ENCODE measurements at regions not wholly inside any gene's neighbourhood (a gene's known extent, or its start where the extent isn't known, plus 50 kb on each side); places are given as distances from the start of the nearest gene placed in this dataset.

GRCh38 chr15:99474909-99475753 is 90.7 kb upstream of the MEF2A start:
- peak; percentile 59 for DNase-seq (ENCODE audit: low spot score)
- TF ChIP-seq CTCF (IDR thresholded peaks at IDR 0.05): no peak
- H3K4me3 ChIP-seq: no peak overlapping the region
- peaks cover 2 to 67% of the 10 kb centered on the region in 2 donors for H3K4me1 ChIP-seq
- H3K27ac ChIP-seq: peak overlapping the region; percentile 73 to 90
- no peaks in the 10 kb centered on the region for H3K27me3 ChIP-seq
- H3K9me3 ChIP-seq: no peaks in the 10 kb centered on the region
- H3K36me3 ChIP-seq: no peaks in the 10 kb centered on the region

DNA sequence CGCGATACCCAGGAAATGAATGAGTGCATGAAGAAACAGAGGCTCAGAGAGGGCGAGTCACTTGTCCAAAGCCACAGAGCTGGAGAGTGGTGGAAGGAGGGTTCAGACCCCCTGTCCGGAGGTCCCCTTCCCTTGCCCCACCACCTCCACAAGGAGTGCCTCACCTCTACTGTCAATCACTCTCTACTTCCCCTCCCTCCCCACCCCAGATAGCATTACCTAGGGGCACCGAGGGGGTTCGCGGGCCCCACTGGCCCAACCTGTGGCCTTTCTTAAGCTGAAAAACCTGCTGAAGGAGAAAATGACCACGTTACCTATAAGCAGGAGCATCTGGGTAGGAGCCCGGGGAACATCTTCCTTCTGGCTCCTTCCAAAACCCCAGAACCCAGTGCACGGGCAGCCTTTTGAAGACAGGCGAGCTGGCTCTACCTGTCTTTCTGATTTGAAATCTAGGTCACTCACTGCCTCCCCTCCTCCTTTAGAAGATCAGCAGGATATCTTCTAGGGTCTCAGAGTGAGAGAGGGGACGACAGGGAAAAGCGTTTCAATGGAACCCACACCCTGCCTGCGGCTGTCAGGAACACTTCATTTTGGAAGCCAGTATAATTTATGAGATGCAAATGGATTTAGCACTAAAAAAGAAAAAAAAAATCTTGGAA is 89.9 kb upstream of the MEF2A start:
- Histone ChIP-seq H3K9me3 (no peaks in the 10 kb centered on the region), H3K27ac (peak overlapping the region; percentile 54 to 73), H3K4me1 (peaks cover 2 to 67% of the 10 kb centered on the region in 2 donors), H3K36me3 (no peaks in the 10 kb centered on the region), H3K27me3 (no peaks in the 10 kb centered on the region), H3K4me3 (no peak overlapping the region)
- no peak for TF ChIP-seq CTCF (IDR thresholded peaks at IDR 0.05)
- peak; percentile 50 for DNase-seq (ENCODE audit: low spot score)

GRCh38 chr15:99476413-99477222 is 89.2 kb upstream of the MEF2A start:
- H3K4me3 ChIP-seq: no peak overlapping the region
- peak; percentile 86 for DNase-seq (ENCODE audit: low spot score)
- H3K9me3 ChIP-seq: no peaks in the 10 kb centered on the region
- no peak for TF ChIP-seq CTCF (IDR thresholded peaks at IDR 0.05)
- H3K4me1 ChIP-seq: peaks cover 2 to 67% of the 10 kb centered on the region in 2 donors
- no peaks in the 10 kb centered on the region for H3K36me3 ChIP-seq
- H3K27me3 ChIP-seq: no peaks in the 10 kb centered on the region
- peak overlapping the region; percentile 54 to 73 for H3K27ac ChIP-seq

DNA sequence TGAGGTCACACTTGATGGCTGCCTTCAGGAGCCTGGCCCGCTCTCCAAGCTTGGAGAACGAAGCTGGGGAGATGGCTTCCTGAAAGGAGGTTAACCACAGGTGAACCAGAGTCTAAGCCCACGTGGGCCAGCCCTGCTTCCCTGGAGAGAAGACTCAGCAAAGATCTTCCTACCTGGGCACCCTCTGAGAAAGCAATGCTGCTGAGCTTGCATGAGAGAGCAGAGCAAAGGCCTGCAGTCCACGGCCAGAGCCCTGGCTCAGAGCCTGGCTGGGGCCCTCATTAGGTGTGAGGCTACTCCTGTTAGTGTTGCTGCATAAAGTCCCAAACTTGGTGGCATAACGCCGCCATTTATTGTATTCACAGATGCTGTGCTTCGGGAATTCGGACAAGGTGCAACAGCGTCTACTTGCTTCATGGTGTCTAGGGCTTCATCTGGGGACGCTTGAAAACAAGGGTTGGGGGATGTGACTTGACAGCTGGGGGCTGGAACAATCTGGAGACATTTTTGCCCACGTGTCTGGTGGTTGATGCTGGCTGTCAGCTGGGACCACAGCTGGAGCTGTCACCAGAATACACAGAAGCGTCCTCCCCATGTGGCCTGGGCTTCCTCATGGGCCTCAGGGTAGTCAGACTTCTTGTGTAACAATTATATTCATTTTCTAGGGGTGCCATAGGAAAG is 87.9 kb upstream of the MEF2A start:
- TF ChIP-seq CTCF (IDR thresholded peaks at IDR 0.05): no peak
- H3K27ac ChIP-seq: peak overlapping the region; percentile 54 to 73

GRCh38 chr15:99478977-99479376 is 86.8 kb upstream of the MEF2A start:
- no peak for TF ChIP-seq CTCF (IDR thresholded peaks at IDR 0.05)
- DNase-seq (ENCODE audit: low spot score): peak; percentile 21
- Histone ChIP-seq H3K4me3 (no peak overlapping the region), H3K27ac (no peak overlapping the region), H3K9me3 (no peaks in the 10 kb centered on the region), H3K4me1 (peaks cover 0 to 46% of the 10 kb centered on the region in 2 donors), H3K36me3 (no peaks in the 10 kb centered on the region), H3K27me3 (no peaks in the 10 kb centered on the region)

More for the DNA sequence above, 87.9 kb upstream of the MEF2A start:
- Histone ChIP-seq H3K27me3 (no peaks in the 10 kb centered on the region), H3K9me3 (no peaks in the 10 kb centered on the region), H3K4me1 (peaks cover 2 to 55% of the 10 kb centered on the region in 2 donors), H3K36me3 (no peaks in the 10 kb centered on the region), H3K4me3 (no peak overlapping the region)
- DNase-seq (ENCODE audit: low spot score): peak; percentile 58
